SK-N-MC (cell line): ENCODE measurements at regions not wholly inside any gene's neighbourhood (a gene's known extent, or its start where the extent isn't known, plus 50 kb on each side); places are given as distances from the start of the nearest gene placed in this dataset.

Experiments
- EZH2 ChIP-seq: fragments of 200-600 bp; sonication (generic); IDR thresholded peaks from one replicate; pipeline ENCODE4 v1.6.1; 2017; ENCODE audit warnings: antibody characterized with exemption
- POLR2AphosphoS5 ChIP-seq: IDR thresholded peaks from 2 replicates; pipeline ENCODE4 v1.6.1; 2012; ENCODE audit warnings: mild to moderate bottlenecking, low read depth, low read length, borderline replicate concordance

- TF ChIP-seq POLR2AphosphoS5 (no peak), EZH2 (no peak)
These were observed 2747.1 kb downstream of the PCDH7 start for GRCh38 chr4:33467291-33467690.
